Keratinocyte (primary cell): ENCODE measurements at regions not wholly inside any gene's neighbourhood (a gene's known extent, or its start where the extent isn't known, plus 50 kb on each side); places are given as distances from the start of the nearest gene placed in this dataset.

Experiments
- DNase-seq: peaks from one replicate; pipeline ENCODE4 v3.0.0-alpha.2; 2011; ENCODE audit warnings: low read depth, missing footprints, low spot score
- FAIRE-seq: peaks from 2 replicates; lab custom pipeline; 2011; peaks lifted over from hg19 to GRCh38; lab: Jason Lieb, UNC
- H2AFZ ChIP-seq: 2 replicates; pipeline ENCODE4 v1.6.0; 2012; ENCODE audit warnings: low read length, control low read depth, inconsistent platforms; ENCODE audit not compliant: control insufficient read depth
- H3K27ac ChIP-seq: 2 replicates; pipeline ENCODE4 v1.5.1; 2011; ENCODE audit warnings: low read length; ENCODE audit not compliant: control insufficient read depth, insufficient read depth
- H3K27me3 ChIP-seq: 3 replicates; pipeline ENCODE4 v1.6.0; 2011; ENCODE audit warnings: low read length; ENCODE audit not compliant: control insufficient read depth, insufficient read depth; ENCODE audit errors: extremely low read depth
- H3K36me3 ChIP-seq, 2 experiments: 2 replicates in 1 of 2; 3 replicates in 1 of 2; pipeline ENCODE4 v1.5.1; 2011; ENCODE audit warnings: low read length in 2 of 2, mild to moderate bottlenecking in 1 of 2; ENCODE audit not compliant: control insufficient read depth in 2 of 2, insufficient read depth in 2 of 2; ENCODE audit errors: extremely low read depth in 1 of 2
- H3K4me1 ChIP-seq: 3 replicates; pipeline ENCODE4 v1.5.1; 2011; ENCODE audit warnings: low read length; ENCODE audit not compliant: control insufficient read depth, insufficient read depth; ENCODE audit errors: extremely low read depth
- H3K4me2 ChIP-seq: 3 replicates; pipeline ENCODE4 v1.6.0; 2011; ENCODE audit warnings: low read depth, low read length; ENCODE audit not compliant: control insufficient read depth, insufficient read depth; ENCODE audit errors: extremely low read depth
- H3K4me3 ChIP-seq, 3 experiments: fragments of 200-600 bp in 1 of 3; sonication (generic) in 1 of 3; 2 replicates in 2 of 3; 3 replicates in 1 of 3; pipeline ENCODE4 v1.5.1; 2011 to 2016; ENCODE audit warnings: low read length in 3 of 3, mild to moderate bottlenecking in 3 of 3, control low read depth in 2 of 3, inconsistent platforms in 1 of 3, low read depth in 1 of 3, mixed read lengths in 1 of 3, mixed run types in 1 of 3, moderate library complexity in 1 of 3; ENCODE audit not compliant: control insufficient read depth in 2 of 3, insufficient read depth in 2 of 3; ENCODE audit errors: extremely low read depth in 1 of 3
- H3K79me2 ChIP-seq: 2 replicates; pipeline ENCODE4 v1.6.0; 2012; ENCODE audit warnings: low read length; ENCODE audit not compliant: control insufficient read depth, insufficient read depth
- H3K9ac ChIP-seq: 3 replicates; pipeline ENCODE4 v1.6.0; 2011; ENCODE audit warnings: low read length; ENCODE audit not compliant: control insufficient read depth, insufficient read depth; ENCODE audit errors: extremely low read depth
- H3K9me1 ChIP-seq: 3 replicates; pipeline ENCODE4 v1.6.0; 2011; ENCODE audit warnings: low read length; ENCODE audit not compliant: control insufficient read depth, insufficient read depth; ENCODE audit errors: extremely low read depth
- H3K9me3 ChIP-seq: 2 replicates; pipeline ENCODE4 v1.5.1; 2012; ENCODE audit warnings: low read depth, low read length; ENCODE audit not compliant: control insufficient read depth
- H4K20me1 ChIP-seq: 3 replicates; pipeline ENCODE4 v1.6.0; 2011; ENCODE audit warnings: low read length; ENCODE audit not compliant: control insufficient read depth, insufficient read depth; ENCODE audit errors: extremely low read depth
- CTCF ChIP-seq, 3 experiments: IDR thresholded peaks in 1 of 3; conservative IDR thresholded peaks in 1 of 3; optimal IDR thresholded peaks in 1 of 3; 2 replicates in 2 of 3; 3 replicates in 1 of 3; pipeline versions ENCODE3 to v1.5.1; 2011; ENCODE audit warnings: low read length in 3 of 3, mild to moderate bottlenecking in 3 of 3, moderate library complexity in 2 of 3, control low read depth in 1 of 3, inconsistent platforms in 1 of 3; ENCODE audit not compliant: insufficient read depth in 2 of 3; ENCODE audit errors: extremely low read depth in 1 of 3
- EZH2 ChIP-seq: IDR thresholded peaks from one replicate; pipeline ENCODE4 v1.6.1; 2012; ENCODE audit warnings: inconsistent platforms, mild to moderate bottlenecking, low read length, moderate library complexity
- dilution Hi-C: fragments of 300-500 bp; cut with MboI; formaldehyde crosslinking; loops from one replicate; pipeline ENCODE4 v1.7.0; 2020; ENCODE audit warnings: low sequenced_read_pairs; ENCODE audit not compliant: extremely low pct_ligation_motif_present

- H3K79me2 ChIP-seq, result no peaks in the 10 kb centered on the region
- no peaks in the 10 kb centered on the region for H3K9me1 ChIP-seq
- no peak overlapping the region for H3K9ac ChIP-seq
- H3K36me3 ChIP-seq, result no peaks in the 10 kb centered on the region
- peaks cover 6% of the 10 kb centered on the region for H3K27me3 ChIP-seq
- H3K27ac ChIP-seq, result no peak overlapping the region
- no peak overlapping the region for H2AFZ ChIP-seq
- no peak overlapping the region for H3K4me2 ChIP-seq
- no peaks in the 10 kb centered on the region for H3K9me3 ChIP-seq
- peak; percentile 49 for DNase-seq
- no peaks in the 10 kb centered on the region for H3K4me1 ChIP-seq
- dilution Hi-C loops, result no loop called here
- FAIRE-seq, result no peak
- H3K4me3 ChIP-seq, result no peak overlapping the region
- no peak for TF ChIP-seq CTCF (optimal IDR thresholded peaks at IDR 0.05 in 1 of 3, IDR thresholded peaks at IDR 0.05 in 1 of 3, conservative IDR thresholded peaks at IDR 0.05 in 1 of 3; ENCODE audit: extremely low read depth in 1 of 3, insufficient read depth in 2 of 3, low read length in 3 of 3)
- TF ChIP-seq EZH2, result no peak
- no peaks in the 10 kb centered on the region for H4K20me1 ChIP-seq
Measured at GRCh38 chr7:101729241-101729883, 88.1 kb upstream of the CUX1 start.

GRCh38 chr7:101731502-101732084 lies 85.8 kb upstream of the CUX1 start:
- no peak overlapping the region for H3K9ac ChIP-seq
- H3K4me3 ChIP-seq, result no peak overlapping the region
- H4K20me1 ChIP-seq, result no peaks in the 10 kb centered on the region
- DNase-seq (no peak), FAIRE-seq (no peak)
- H3K4me2 ChIP-seq, result no peak overlapping the region
- peaks cover 3% of the 10 kb centered on the region for H3K27me3 ChIP-seq
- H3K36me3 ChIP-seq, result no peaks in the 10 kb centered on the region
- dilution Hi-C loops, result no loop called here
- no peak overlapping the region for H2AFZ ChIP-seq
- H3K27ac ChIP-seq, result no peak overlapping the region
- H3K4me1 ChIP-seq, result no peaks in the 10 kb centered on the region
- H3K9me1 ChIP-seq, result no peaks in the 10 kb centered on the region
- TF ChIP-seq CTCF (optimal IDR thresholded peaks at IDR 0.05 in 1 of 3, IDR thresholded peaks at IDR 0.05 in 1 of 3, conservative IDR thresholded peaks at IDR 0.05 in 1 of 3; ENCODE audit: extremely low read depth in 1 of 3, insufficient read depth in 2 of 3, low read length in 3 of 3) (no peak), EZH2 (no peak)
- no peaks in the 10 kb centered on the region for H3K79me2 ChIP-seq
- no peaks in the 10 kb centered on the region for H3K9me3 ChIP-seq
